ENCODE measurements at regions not wholly inside any gene's neighbourhood (a gene's known extent, or its start where the extent isn't known, plus 50 kb on each side); places are given as distances from the start of the nearest gene placed in this dataset.

DNA sequence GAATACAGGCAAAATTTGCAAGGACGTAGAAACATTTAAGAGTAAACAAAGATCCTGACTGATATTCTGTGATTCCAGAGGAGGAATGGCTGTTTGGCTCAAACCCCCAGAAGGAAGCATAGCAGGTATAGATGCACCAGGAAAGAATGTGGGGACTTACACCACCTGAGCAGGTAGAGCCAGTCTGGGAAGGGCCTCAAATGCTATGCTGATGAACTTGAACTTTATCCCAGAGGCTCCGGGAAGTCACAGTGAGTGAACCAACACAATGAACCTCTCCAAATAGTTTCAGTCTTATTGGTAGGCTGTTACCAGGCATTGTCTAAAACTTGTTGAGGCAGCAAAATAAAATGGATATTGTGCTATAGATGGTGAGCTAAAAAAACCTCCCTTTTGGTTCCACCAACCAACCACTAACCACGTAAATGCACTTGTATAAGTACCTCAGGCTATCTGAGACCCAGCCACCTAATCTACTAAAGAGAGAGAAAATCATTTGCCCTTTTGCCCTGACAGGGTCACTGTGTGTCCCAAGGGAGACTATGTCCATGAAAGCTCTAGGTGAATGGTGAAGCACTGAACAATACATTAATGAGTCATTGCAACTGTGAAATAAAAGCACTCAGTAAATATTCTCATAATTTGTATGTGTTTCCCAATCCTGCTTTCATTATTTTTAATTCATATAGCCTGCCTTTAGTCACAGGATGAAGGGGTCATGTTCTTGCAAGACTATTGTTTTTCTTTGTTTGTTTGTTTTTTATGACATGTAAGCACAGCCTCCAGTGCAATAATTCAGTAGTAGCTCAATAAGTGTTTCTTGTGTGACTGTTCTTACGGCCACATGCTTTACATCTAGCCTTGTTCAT is 911.6 kb downstream of the EPHA4 start:
- Histone ChIP-seq H3K4me1 (no peaks in the 10 kb centered on the region), H3K4me3 (no peak overlapping the region), H3K36me3 (no peaks in the 10 kb centered on the region), H3K9me3 (no peaks in the 10 kb centered on the region), H3K27me3 (no peaks in the 10 kb centered on the region), H3K27ac (no peak overlapping the region)
- intact Hi-C loops (cut with DNase I): no loop called here
- TF ChIP-seq, protein P1, sequence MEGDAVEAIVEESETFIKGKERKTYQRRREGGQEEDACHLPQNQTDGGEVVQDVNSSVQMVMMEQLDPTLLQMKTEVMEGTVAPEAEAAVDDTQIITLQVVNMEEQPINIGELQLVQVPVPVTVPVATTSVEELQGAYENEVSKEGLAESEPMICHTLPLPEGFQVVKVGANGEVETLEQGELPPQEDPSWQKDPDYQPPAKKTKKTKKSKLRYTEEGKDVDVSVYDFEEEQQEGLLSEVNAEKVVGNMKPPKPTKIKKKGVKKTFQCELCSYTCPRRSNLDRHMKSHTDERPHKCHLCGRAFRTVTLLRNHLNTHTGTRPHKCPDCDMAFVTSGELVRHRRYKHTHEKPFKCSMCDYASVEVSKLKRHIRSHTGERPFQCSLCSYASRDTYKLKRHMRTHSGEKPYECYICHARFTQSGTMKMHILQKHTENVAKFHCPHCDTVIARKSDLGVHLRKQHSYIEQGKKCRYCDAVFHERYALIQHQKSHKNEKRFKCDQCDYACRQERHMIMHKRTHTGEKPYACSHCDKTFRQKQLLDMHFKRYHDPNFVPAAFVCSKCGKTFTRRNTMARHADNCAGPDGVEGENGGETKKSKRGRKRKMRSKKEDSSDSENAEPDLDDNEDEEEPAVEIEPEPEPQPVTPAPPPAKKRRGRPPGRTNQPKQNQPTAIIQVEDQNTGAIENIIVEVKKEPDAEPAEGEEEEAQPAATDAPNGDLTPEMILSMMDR (IDR thresholded peaks at IDR 0.05): no peak
- no peak for DNase-seq
- no peak for ATAC-seq

DNA sequence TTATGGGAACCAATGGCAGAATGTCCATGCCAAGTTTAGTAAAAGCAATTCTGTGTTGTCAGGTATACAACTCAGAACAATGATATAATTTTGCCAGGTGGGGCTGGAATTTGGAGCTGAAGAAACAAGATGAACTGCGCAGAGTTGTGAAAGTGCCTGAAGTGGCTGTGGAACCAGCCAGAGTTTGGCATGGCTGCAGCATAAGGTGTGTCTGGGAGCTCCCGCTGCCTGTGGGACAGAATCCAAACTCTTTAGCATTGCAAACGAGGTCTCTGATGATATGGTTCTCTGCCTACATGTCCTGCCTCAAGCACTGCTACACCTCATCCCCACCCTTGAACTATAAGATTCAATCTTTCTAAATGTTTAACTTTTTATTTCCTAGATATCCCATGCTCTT is 909.7 kb downstream of the EPHA4 start:
- intact Hi-C loops (cut with DNase I): no loop called here
- TF ChIP-seq, protein P1 (IDR thresholded peaks at IDR 0.05): no peak

DNA sequence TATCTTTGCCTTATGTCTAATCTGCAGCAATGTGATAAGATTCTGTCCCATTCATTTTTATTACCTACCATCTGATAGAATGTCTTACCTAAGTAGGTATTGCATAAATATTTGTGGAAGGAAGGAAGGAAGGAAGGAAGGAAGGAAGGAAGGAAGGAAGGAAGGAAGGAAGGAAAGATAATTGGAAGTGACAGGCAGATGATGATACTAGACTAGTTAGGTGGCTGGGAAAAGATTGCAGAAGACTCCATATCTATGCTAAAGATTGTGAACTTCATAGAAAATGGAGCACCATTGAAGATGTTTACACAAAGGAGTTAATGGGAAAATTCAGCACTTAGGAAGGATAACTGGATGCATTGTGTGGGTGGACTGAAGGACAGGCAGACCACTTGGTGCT is 909.0 kb downstream of the EPHA4 start:
- no peak overlapping the region for H3K4me3 ChIP-seq
- no peaks in the 10 kb centered on the region for H3K9me3 ChIP-seq
- TF ChIP-seq, protein P1 (IDR thresholded peaks at IDR 0.05): no peak
- no peaks in the 10 kb centered on the region for H3K4me1 ChIP-seq
- ATAC-seq (no peak), DNase-seq (no peak)
- no peaks in the 10 kb centered on the region for H3K27me3 ChIP-seq
- H3K27ac ChIP-seq: no peak overlapping the region
- no peaks in the 10 kb centered on the region for H3K36me3 ChIP-seq
- intact Hi-C loops (cut with DNase I): no loop called here

More for the DNA sequence above, 909.7 kb downstream of the EPHA4 start:
- H3K36me3 ChIP-seq: no peaks in the 10 kb centered on the region
- no peak overlapping the region for H3K27ac ChIP-seq
- H3K4me1 ChIP-seq: no peaks in the 10 kb centered on the region
- H3K27me3 ChIP-seq: no peaks in the 10 kb centered on the region
- H3K9me3 ChIP-seq: no peaks in the 10 kb centered on the region
- DNase-seq (no peak), ATAC-seq (peak; percentile 41)
- H3K4me3 ChIP-seq: no peak overlapping the region

DNA sequence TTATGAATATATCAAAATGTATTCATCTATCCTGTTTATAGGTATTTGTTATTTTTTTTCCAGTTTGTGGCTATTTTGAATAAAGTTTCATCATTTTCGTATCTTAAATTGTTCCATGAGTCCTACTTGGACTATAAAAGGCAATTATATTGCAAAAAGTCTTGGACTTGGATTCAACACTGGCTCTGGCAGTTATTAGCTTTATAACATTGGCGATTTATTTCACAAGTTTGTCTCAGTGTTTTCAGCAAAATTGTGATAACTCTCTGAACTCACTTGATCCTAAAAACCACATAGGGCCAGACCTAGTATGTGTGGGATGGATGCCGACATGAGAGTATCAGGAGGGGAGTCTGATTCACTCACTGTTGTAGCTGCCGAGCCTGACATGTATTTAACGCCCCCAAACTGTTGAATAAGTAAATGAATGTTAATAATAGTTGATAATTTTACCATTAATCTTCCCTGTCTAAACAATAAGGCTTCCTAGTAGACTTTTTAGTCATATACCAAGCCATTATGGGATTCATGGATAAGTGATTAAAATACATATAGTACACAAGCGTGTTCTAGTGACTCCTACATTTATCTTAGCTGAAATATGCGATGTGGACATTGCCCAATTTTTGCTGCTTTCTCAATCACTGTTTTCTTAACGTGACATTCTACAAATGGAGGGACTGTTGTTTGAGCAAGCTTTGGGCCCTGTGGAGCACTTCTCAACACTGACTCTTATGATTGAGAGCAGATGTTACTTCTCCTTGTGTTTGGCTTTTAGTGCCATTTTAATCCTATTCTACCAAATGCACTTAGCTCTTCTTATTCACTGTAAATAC is 907.6 kb downstream of the EPHA4 start:
- Histone ChIP-seq H3K4me3 (no peak overlapping the region), H3K36me3 (no peaks in the 10 kb centered on the region), H3K9me3 (no peaks in the 10 kb centered on the region), H3K27me3 (no peaks in the 10 kb centered on the region), H3K27ac (no peak overlapping the region), H3K4me1 (no peaks in the 10 kb centered on the region)
- TF ChIP-seq, protein P1 (IDR thresholded peaks at IDR 0.05): no peak
- DNase-seq (no peak), ATAC-seq (peak; percentile 22)
- intact Hi-C loops (cut with DNase I): no loop called here

DNA sequence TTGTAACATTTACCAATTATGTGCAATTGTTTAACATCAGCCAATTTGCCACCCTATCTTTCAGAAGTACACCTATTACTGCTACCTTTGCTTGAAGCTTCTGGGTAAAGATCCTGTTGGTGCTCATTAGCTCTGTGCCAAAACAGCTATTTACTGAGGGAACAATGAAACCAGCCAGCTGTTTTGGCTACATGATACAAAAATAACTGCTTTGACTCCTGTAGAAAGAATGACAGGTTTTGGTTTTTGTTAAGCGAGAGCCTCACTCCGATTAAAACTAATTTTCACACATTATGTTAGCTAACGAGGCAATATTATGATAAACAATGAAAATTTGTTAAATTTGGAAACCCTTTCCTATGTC is 907.0 kb downstream of the EPHA4 start:
- TF ChIP-seq, protein P1 (IDR thresholded peaks at IDR 0.05): no peak
- Histone ChIP-seq H3K27me3 (no peaks in the 10 kb centered on the region), H3K4me1 (no peaks in the 10 kb centered on the region), H3K4me3 (no peak overlapping the region), H3K36me3 (no peaks in the 10 kb centered on the region), H3K27ac (no peak overlapping the region), H3K9me3 (no peaks in the 10 kb centered on the region)
- no peak for DNase-seq
- intact Hi-C loops (cut with DNase I): no loop called here
- ATAC-seq: no peak

All from upper lobe of right lung (tissue), 1 donor.